Nephron progenitor cell (in vitro differentiated cells): ENCODE measurements at regions not wholly inside any gene's neighbourhood (a gene's known extent, or its start where the extent isn't known, plus 50 kb on each side); places are given as distances from the start of the nearest gene placed in this dataset.
"Not testable (repeated sequence)": the region's sequence is repeated elsewhere in the genome, so short reads cannot be mapped to it uniquely, and the experiment has no call there.

ENCODE experiments used
- DNase-seq: peaks from one replicate; pipeline ENCODE4 v3.0.0; 2021
- H3K27ac Mint-ChIP-seq: 2 replicates; pipeline ENCODE4 v1.8.0; 2021; ENCODE audit warnings: mild to moderate bottlenecking, moderate library complexity, mixed read lengths
- H3K27me3 Mint-ChIP-seq: 2 replicates; pipeline ENCODE4 v1.8.0; 2021; ENCODE audit warnings: mild to moderate bottlenecking, low read depth, mixed read lengths; ENCODE audit not compliant: poor library complexity
- H3K36me3 Mint-ChIP-seq: 2 replicates; pipeline ENCODE4 v1.8.0; 2021; ENCODE audit warnings: low read depth, mixed read lengths
- H3K4me1 Mint-ChIP-seq: 2 replicates; pipeline ENCODE4 v1.8.0; 2021; ENCODE audit warnings: mixed read lengths
- H3K4me3 Mint-ChIP-seq: 2 replicates; pipeline ENCODE4 v1.8.0; 2021; ENCODE audit warnings: mild to moderate bottlenecking, moderate library complexity, mixed read lengths
- H3K9me3 Mint-ChIP-seq: 2 replicates; pipeline ENCODE4 v1.8.0; 2021; ENCODE audit warnings: mild to moderate bottlenecking, moderate library complexity, mixed read lengths

DNA sequence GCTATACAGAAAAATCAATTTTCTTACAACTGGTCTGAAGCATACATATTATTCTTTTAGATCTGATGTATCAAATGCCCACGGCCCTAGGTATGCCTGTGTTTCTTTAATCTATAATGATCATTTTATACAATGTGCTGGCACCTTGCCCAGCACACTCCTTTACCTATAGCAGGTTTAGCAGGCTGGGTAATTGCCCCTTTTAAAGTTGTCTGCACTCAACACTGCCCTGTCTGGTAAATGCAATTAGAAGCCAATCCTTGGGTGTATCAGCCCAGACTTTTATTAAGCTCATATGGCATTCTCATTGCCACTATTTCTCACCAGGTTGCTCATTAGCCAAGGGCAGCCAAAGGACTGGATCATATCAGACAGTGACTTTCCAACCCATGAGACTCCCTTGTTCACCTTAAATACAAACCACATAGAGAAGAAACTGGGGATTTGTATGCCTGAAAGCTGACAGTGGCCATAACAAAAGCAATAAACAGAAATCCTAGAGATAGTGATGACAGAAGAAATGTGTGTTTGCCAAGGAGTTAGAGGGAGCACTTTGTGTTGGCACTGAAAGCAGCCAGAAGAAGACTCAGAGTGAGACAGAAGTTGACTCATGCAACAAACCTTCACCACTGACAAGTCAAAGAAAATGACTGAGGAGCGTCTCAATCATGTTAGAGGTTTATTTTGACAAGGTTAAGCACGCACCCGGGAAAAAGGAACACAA, 334.2 kb downstream of the SPATA31A7 start:
- H3K4me1 Mint-ChIP-seq, H3K4me3 Mint-ChIP-seq, H3K27ac Mint-ChIP-seq, H3K36me3 Mint-ChIP-seq, H3K27me3 Mint-ChIP-seq, DNase-seq: not testable (repeated sequence)
- peaks cover 54% of the 10 kb centered on the region for H3K9me3 Mint-ChIP-seq

DNA sequence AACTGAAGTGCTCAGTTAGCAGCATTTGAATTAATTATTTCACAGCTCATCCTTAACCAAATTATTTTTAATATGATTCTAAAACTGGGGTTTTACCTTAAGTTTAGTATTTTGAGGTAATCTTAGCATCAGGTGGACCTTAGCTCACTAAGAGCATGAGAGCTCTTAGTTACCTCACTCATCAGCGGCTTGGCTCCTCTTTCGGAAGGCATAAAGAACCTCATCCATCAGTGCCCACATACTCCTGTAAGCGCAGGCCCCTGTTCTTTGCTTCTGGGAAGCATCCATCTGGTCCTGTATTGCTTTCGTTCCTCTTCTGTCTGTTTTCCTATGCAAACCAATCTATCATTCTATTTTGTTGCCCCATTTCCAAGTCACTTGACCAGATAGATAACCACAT, 335.8 kb downstream of the SPATA31A7 start:
- peaks cover 46% of the 10 kb centered on the region for H3K9me3 Mint-ChIP-seq
- not testable (repeated sequence) for H3K27ac Mint-ChIP-seq, DNase-seq, H3K4me1 Mint-ChIP-seq, H3K4me3 Mint-ChIP-seq, H3K36me3 Mint-ChIP-seq, H3K27me3 Mint-ChIP-seq

DNA sequence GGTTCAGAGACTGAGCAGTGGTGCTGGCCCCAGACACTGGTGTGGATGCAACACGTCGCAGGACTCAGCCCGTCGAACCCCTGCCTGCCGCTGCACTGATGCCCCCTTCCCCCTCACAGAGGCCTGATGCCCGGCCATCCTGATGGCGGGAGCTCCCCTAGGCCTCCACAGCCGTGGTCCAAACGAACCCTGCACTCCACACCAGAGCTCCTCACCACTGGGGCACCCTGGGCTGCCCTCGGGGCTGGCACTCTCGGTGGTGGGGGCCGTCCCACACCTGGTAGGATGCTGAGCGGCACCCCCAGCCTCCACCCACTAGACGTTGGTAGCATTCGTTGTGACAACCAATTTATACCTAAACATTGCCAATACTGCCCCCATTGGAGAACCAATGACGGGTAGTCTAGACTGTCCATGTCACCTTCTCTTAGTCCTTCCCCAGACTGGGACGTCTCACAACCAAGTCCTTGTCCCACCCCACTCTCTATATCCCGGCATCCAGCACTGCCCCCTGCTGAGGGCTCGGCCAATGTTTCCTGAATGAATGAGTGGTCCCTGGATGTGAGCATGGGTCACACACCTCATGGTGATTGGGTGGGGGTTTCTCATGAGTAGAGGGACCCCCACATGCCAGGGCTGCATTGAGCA, 360.4 kb downstream of the SPATA31A7 start:
- H3K27ac Mint-ChIP-seq, H3K4me3 Mint-ChIP-seq, H3K27me3 Mint-ChIP-seq, DNase-seq, H3K4me1 Mint-ChIP-seq, H3K36me3 Mint-ChIP-seq: not testable (repeated sequence)
- peaks cover 48% of the 10 kb centered on the region for H3K9me3 Mint-ChIP-seq

DNA sequence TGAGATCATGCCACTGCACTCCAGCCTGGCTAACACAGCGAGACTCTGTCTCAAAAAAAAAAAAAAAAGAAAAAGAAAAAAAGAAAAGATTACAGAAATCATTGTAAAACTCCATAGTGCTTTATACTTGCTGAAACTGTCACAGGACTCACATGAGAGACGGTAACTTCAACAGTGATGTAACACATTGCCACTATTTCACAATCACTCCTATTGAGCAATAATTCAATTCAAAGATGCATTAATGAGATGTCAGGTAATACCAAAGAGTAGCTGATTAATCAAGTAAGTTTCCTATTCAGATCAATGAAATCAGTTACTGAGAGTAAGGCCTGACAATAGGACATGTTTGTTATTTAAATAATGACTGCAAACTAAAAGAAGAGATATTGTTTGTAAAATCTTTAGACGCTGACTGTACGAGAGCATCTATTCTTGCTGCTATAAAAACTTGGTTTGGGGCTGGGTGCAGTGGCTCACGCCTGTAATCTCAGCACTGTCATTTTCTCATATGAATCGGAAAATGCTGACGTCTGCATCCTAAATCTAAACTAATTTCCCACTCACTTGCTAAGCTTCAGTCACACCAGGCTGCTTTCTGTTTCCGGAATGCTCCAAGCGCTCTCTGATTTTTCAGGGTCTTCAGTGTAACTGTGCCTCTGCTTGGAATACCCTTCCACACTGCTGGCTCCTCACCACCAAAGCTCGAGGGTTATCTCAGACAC, 381.7 kb downstream of the SPATA31A7 start:
- not testable (repeated sequence) for DNase-seq, H3K4me3 Mint-ChIP-seq, H3K27ac Mint-ChIP-seq, H3K36me3 Mint-ChIP-seq, H3K27me3 Mint-ChIP-seq, H3K4me1 Mint-ChIP-seq
- H3K9me3 Mint-ChIP-seq = peaks cover 37% of the 10 kb centered on the region

DNA sequence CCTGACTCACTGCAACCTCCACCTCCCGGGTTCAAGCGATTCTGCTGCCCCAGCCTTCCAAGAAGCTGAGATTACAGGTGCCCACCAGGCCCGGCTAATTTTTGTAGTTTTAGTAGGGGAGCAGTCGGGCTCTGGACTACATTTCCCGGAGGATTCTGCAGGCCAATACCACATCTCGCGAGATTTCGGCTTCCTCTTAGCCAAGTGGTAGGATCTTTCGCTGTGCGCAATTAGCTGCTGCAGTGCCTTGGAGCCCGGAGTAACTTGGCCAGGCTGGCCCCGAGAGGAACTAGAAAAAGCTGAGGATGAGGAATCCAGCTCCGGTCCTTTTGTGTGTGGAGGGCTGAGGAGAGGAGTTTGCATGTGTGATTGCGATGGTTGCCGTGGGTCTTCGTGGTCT, 382.5 kb downstream of the SPATA31A7 start:
- not testable (repeated sequence) for H3K36me3 Mint-ChIP-seq, H3K4me1 Mint-ChIP-seq, H3K27me3 Mint-ChIP-seq, H3K4me3 Mint-ChIP-seq, DNase-seq, H3K27ac Mint-ChIP-seq
- peaks cover 37% of the 10 kb centered on the region for H3K9me3 Mint-ChIP-seq

DNA sequence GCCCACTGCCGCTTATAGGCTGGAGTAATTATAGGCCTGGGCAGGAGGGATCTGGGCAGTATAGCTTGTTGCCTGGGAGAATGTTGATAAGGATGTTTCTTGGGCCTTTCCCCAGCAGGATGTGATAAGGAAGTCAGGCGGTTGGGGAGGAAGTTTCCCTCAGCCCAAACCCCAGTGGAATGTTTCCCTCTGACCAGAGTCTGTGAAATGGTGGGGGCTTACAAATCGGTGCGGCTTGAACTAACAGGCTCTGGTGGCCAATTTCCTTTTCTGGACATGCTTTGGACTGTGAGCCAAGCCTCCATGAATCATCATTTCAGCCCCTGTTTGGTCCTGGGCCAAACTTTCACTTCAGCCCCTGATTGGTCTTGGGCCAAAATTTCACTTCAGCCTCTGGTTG, 383.6 kb downstream of the SPATA31A7 start:
- H3K27me3 Mint-ChIP-seq, H3K27ac Mint-ChIP-seq, H3K4me1 Mint-ChIP-seq, H3K4me3 Mint-ChIP-seq, DNase-seq, H3K36me3 Mint-ChIP-seq: not testable (repeated sequence)
- H3K9me3 Mint-ChIP-seq = peaks cover 37% of the 10 kb centered on the region
